ENCODE measurements at regions not wholly inside any gene's neighbourhood (a gene's known extent, or its start where the extent isn't known, plus 50 kb on each side); places are given as distances from the start of the nearest gene placed in this dataset.

GRCh38 chr15:70198441-70199123 is 100.9 kb upstream of the TLE3 start:
- no peak for TF ChIP-seq CTCF (IDR thresholded peaks at IDR 0.05)
- no peak for TF ChIP-seq POLR2A (IDR thresholded peaks at IDR 0.05)

Data from stomach (tissue), 4 donors.